ENCODE measurements at regions not wholly inside any gene's neighbourhood (a gene's known extent, or its start where the extent isn't known, plus 50 kb on each side); places are given as distances from the start of the nearest gene placed in this dataset.

- TF ChIP-seq MAFK (IDR thresholded peaks at IDR 0.05; ENCODE audit: partially characterized antibody) (no peak), E2F6 (IDR thresholded peaks at IDR 0.05; ENCODE audit: borderline replicate concordance, low read depth) (no peak), POLR2A (IDR thresholded peaks at IDR 0.05; ENCODE audit: low read length) (no peak), EP300 (IDR thresholded peaks at IDR 0.05) (no peak), CTCF (IDR thresholded peaks at IDR 0.05) (no peak), NR3C1 (IDR thresholded peaks at IDR 0.05) (no peak), BHLHE40 (IDR thresholded peaks at IDR 0.05; ENCODE audit: low read depth, low read length) (no peak), USF2 (IDR thresholded peaks at IDR 0.05) (no peak), CHD4 (IDR thresholded peaks at IDR 0.05; ENCODE audit: borderline replicate concordance) (no peak), CHD2 (IDR thresholded peaks at IDR 0.05; ENCODE audit: low read length, partially characterized antibody) (no peak), MAX (IDR thresholded peaks at IDR 0.05) (no peak), REST (IDR thresholded peaks at IDR 0.05) (no peak), PHF8 (IDR thresholded peaks at IDR 0.05; ENCODE audit: borderline replicate concordance, low read depth) (no peak), EHMT2 (IDR thresholded peaks at IDR 0.05; ENCODE audit: low read depth) (no peak)
These were observed 374.3 kb upstream of the MC4R start for GRCh38 chr18:60746919-60747318.
